HFF-Myc (cell line): ENCODE measurements at regions not wholly inside any gene's neighbourhood (a gene's known extent, or its start where the extent isn't known, plus 50 kb on each side); places are given as distances from the start of the nearest gene placed in this dataset.

Source experiments
- DNase-seq: peaks from one replicate; pipeline ENCODE4 v3.0.0-alpha.2; 2011; ENCODE audit warnings: low read depth; ENCODE audit errors: extremely low read depth
- H3K4me3 ChIP-seq: replicated peaks from 2 replicates; pipeline ENCODE4 v1.5.1; 2011; ENCODE audit warnings: low read depth, mild to moderate bottlenecking, control low read depth, low read length
- CTCF ChIP-seq: IDR thresholded peaks from 2 replicates; pipeline ENCODE4 v1.5.1; 2012; ENCODE audit warnings: mild to moderate bottlenecking, low read depth, low read length, control low read depth; ENCODE audit errors: missing control alignments

DNA sequence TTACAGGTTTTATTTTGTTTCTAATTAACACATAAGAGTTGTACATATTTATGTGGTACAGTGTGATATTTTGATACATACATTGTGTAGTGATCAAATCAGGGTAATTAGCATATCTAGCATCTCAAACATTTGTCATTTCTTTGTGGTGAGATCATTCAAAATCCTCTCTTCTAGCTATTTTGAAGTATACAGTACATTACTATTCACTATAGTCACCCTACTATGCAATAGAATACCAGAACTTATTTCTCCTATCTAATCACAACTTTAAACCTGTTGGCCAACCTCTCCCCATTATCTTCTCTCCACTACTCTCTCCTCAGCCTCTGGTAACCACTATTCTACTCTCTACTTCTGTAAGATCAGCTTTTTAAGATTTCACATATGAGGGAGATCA is 325.8 kb downstream of the CYP26B1 start:
- no peak for DNase-seq
- no peak overlapping the region for H3K4me3 ChIP-seq
- TF ChIP-seq CTCF = no peak

DNA sequence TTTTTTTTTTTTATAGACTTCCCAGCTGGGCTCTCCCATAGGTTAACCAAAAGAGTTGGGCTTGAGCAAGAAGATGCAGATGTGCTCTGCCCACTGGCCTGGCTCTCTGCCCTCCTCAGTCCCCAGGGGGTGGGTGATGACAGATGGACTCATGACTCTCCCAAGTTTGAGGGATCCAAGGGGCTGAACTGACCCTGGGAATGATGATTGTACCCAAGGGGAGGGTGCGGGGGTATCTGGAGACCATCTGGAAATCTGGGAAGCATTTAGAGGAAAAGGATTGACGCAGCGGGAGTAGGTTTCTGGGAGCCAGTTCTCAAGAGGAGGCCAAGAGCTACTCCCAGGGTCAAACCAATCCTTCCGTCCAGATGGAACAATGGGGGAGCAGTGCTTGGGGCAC is 330.8 kb downstream of the CYP26B1 start:
- no peak for DNase-seq
- no peak overlapping the region for H3K4me3 ChIP-seq
- no peak for TF ChIP-seq CTCF

DNA sequence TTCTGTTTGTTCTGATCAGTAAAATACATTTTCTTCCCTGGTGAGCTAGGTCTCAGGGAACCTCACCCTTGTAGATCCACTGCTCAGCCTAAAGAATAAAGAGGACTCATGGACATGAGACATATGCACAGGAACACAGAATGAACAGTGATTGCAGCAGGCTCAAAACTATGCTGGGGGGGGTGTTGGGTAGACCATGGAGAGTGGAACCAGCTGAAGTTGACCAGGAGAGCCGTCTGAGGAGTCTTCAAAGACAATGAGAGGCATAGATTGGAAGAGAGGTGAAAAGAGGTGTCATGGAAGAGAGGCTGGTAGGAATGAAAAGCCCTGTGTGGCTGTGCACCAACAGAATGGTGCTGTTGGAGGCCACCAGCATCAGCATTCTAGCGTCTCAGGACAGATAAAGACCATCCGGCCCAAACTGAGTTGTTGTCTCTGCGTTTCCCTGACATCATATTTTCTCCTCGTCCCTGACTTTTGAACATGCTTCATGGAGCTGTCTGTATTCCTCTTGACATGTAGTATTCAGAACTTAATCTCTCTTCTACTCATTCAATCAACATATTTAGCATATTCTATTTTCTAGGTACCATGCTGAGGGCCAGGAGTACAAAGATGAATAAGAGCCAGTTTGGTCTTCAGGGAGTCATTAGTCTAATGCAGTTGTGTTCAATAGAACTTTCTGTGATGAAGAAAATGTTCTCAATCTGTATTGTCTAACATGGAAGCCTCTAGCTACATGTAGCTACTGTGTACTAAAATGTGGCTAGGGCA is 331.8 kb downstream of the CYP26B1 start:
- H3K4me3 ChIP-seq = no peak overlapping the region
- DNase-seq = no peak
- no peak for TF ChIP-seq CTCF

- no peak for TF ChIP-seq CTCF
- no peak overlapping the region for H3K4me3 ChIP-seq
- no peak for DNase-seq
These were observed 332.8 kb downstream of the CYP26B1 start for GRCh38 chr2:71814885-71815284.

GRCh38 chr2:71813807-71814470 is 333.7 kb downstream of the CYP26B1 start:
- no peak for DNase-seq
- TF ChIP-seq CTCF = no peak
- no peak overlapping the region for H3K4me3 ChIP-seq

- no peak overlapping the region for H3K4me3 ChIP-seq
- DNase-seq = no peak
- TF ChIP-seq CTCF = no peak
These were observed 334.3 kb downstream of the CYP26B1 start for GRCh38 chr2:71813315-71813714.

- DNase-seq = no peak
- TF ChIP-seq CTCF = no peak
- H3K4me3 ChIP-seq = no peak overlapping the region
These were observed 334.9 kb downstream of the CYP26B1 start for GRCh38 chr2:71812736-71813135.
